ENCODE measurements at regions not wholly inside any gene's neighbourhood (a gene's known extent, or its start where the extent isn't known, plus 50 kb on each side); places are given as distances from the start of the nearest gene placed in this dataset.

GRCh38 chr3:177820683-177821316 is 623.5 kb upstream of the TBL1XR1 start:
- H3K4me2 ChIP-seq (ENCODE audit: low read length) = no peak overlapping the region
- H2BK12ac ChIP-seq (ENCODE audit: low read length) = no peak overlapping the region
- no peak overlapping the region for H3K14ac ChIP-seq (ENCODE audit: low read length)
- no peak overlapping the region for H2BK120ac ChIP-seq (ENCODE audit: insufficient read depth, low read length, poor library complexity)
- no peaks in the 10 kb centered on the region for H3K9me3 ChIP-seq (ENCODE audit: insufficient read depth, low read depth, low read length)
- no peak overlapping the region for H4K12ac ChIP-seq (ENCODE audit: low read depth, low read length)
- no CpG with 5 or more reads among the region's 2 CpGs for WGBS (ENCODE audit: extremely low coverage, insufficient coverage, insufficient read length)
- no peak overlapping the region for H4K8ac ChIP-seq (ENCODE audit: low read depth, low read length)
- H3K4ac ChIP-seq (ENCODE audit: low read depth, low read length) = no peak overlapping the region
- no peaks in the 10 kb centered on the region for H3K79me2 ChIP-seq (ENCODE audit: control insufficient read depth, insufficient read depth, low read length, poor library complexity)
- H2BK5ac ChIP-seq (ENCODE audit: low read depth, low read length, poor library complexity) = no peak overlapping the region
- H3K27ac ChIP-seq (ENCODE audit: low read depth, low read length) = no peak overlapping the region
- peaks cover 5% of the 10 kb centered on the region for H3K79me1 ChIP-seq (ENCODE audit: low read length)
- no peak overlapping the region for H3K18ac ChIP-seq (ENCODE audit: low read length)
- H3K23ac ChIP-seq (ENCODE audit: low read length) = no peak overlapping the region
- H3K9ac ChIP-seq (ENCODE audit: low read length) = no peak overlapping the region
- no peaks in the 10 kb centered on the region for H3K27me3 ChIP-seq (ENCODE audit: insufficient read depth, low read length)
- H4K91ac ChIP-seq (ENCODE audit: low read depth, low read length) = no peak overlapping the region
- DNase-seq = peak in 1 of 2 donors; percentile 17
- no peak overlapping the region for H2AFZ ChIP-seq (ENCODE audit: insufficient read depth, low read length, poor library complexity)
- H3K4me1 ChIP-seq (ENCODE audit: control insufficient read depth in 1 of 2, insufficient read depth in 2 of 2, low read length in 2 of 2) = peaks cover 6 to 18% of the 10 kb centered on the region in 2 experiments
- H3K4me3 ChIP-seq (ENCODE audit: low read depth, low read length) = no peak overlapping the region
- H2AK5ac ChIP-seq (ENCODE audit: low read length) = no peak overlapping the region
- no peaks in the 10 kb centered on the region for H3K36me3 ChIP-seq (ENCODE audit: control insufficient read depth in 1 of 2, insufficient read depth in 2 of 2, low read length in 2 of 2)

GRCh38 chr3:177822681-177823096 is 625.4 kb upstream of the TBL1XR1 start:
- H3K18ac ChIP-seq (ENCODE audit: low read length) = no peak overlapping the region
- H3K36me3 ChIP-seq (ENCODE audit: control insufficient read depth in 1 of 2, insufficient read depth in 2 of 2, low read length in 2 of 2) = no peaks in the 10 kb centered on the region

GRCh38 chr3:177823701-177824189 is 626.5 kb upstream of the TBL1XR1 start:
- WGBS (ENCODE audit: extremely low coverage, insufficient coverage, insufficient read length) = no CpG with 5 or more reads among the region's 9 CpGs

More at GRCh38 chr3:177822681-177823096, 625.4 kb upstream of the TBL1XR1 start:
- H3K79me1 ChIP-seq (ENCODE audit: low read length) = peaks cover 4% of the 10 kb centered on the region
- H2BK120ac ChIP-seq (ENCODE audit: insufficient read depth, low read length, poor library complexity) = no peak overlapping the region
- no peak overlapping the region for H4K12ac ChIP-seq (ENCODE audit: low read depth, low read length)
- DNase-seq = no peak
- no peak overlapping the region for H3K9ac ChIP-seq (ENCODE audit: low read length)
- H2BK12ac ChIP-seq (ENCODE audit: low read length) = no peak overlapping the region
- H2AK5ac ChIP-seq (ENCODE audit: low read length) = no peak overlapping the region
- no peak overlapping the region for H4K8ac ChIP-seq (ENCODE audit: low read depth, low read length)
- H3K4me1 ChIP-seq (ENCODE audit: control insufficient read depth in 1 of 2, insufficient read depth in 2 of 2, low read length in 2 of 2) = peaks cover 6 to 15% of the 10 kb centered on the region in 2 experiments
- no peak overlapping the region for H3K4me3 ChIP-seq (ENCODE audit: low read depth, low read length)
- no peaks in the 10 kb centered on the region for H3K27me3 ChIP-seq (ENCODE audit: insufficient read depth, low read length)
- no peak overlapping the region for H4K91ac ChIP-seq (ENCODE audit: low read depth, low read length)
- H2BK5ac ChIP-seq (ENCODE audit: low read depth, low read length, poor library complexity) = no peak overlapping the region
- no peak overlapping the region for H3K14ac ChIP-seq (ENCODE audit: low read length)
- H3K4ac ChIP-seq (ENCODE audit: low read depth, low read length) = no peak overlapping the region
- no peak overlapping the region for H3K23ac ChIP-seq (ENCODE audit: low read length)
- no peak overlapping the region for H3K4me2 ChIP-seq (ENCODE audit: low read length)
- peaks cover 3% of the 10 kb centered on the region for H3K9me3 ChIP-seq (ENCODE audit: insufficient read depth, low read depth, low read length)
- H3K79me2 ChIP-seq (ENCODE audit: control insufficient read depth, insufficient read depth, low read length, poor library complexity) = no peaks in the 10 kb centered on the region
- WGBS (ENCODE audit: extremely low coverage, insufficient coverage, insufficient read length) = no CpG with 5 or more reads among the region's 2 CpGs
- H2AFZ ChIP-seq (ENCODE audit: insufficient read depth, low read length, poor library complexity) = no peak overlapping the region
- no peak overlapping the region for H3K27ac ChIP-seq (ENCODE audit: low read depth, low read length)

GRCh38 chr3:177824190-177824786 is 627.0 kb upstream of the TBL1XR1 start:
- no CpG with 5 or more reads among the region's 4 CpGs for WGBS (ENCODE audit: extremely low coverage, insufficient coverage, insufficient read length)
- no peak overlapping the region for H2BK120ac ChIP-seq (ENCODE audit: insufficient read depth, low read length, poor library complexity)
- H3K79me2 ChIP-seq (ENCODE audit: control insufficient read depth, insufficient read depth, low read length, poor library complexity) = no peaks in the 10 kb centered on the region

More at GRCh38 chr3:177823701-177824189, 626.5 kb upstream of the TBL1XR1 start:
- no peaks in the 10 kb centered on the region for H3K36me3 ChIP-seq (ENCODE audit: control insufficient read depth in 1 of 2, insufficient read depth in 2 of 2, low read length in 2 of 2)
- peaks cover 3% of the 10 kb centered on the region for H3K9me3 ChIP-seq (ENCODE audit: insufficient read depth, low read depth, low read length)
- no peak overlapping the region for H3K18ac ChIP-seq (ENCODE audit: low read length)
- peak overlapping the region; percentile 30 for H2BK5ac ChIP-seq (ENCODE audit: low read depth, low read length, poor library complexity)
- H3K79me2 ChIP-seq (ENCODE audit: control insufficient read depth, insufficient read depth, low read length, poor library complexity) = no peaks in the 10 kb centered on the region
- H3K4ac ChIP-seq (ENCODE audit: low read depth, low read length) = no peak overlapping the region
- peak overlapping the region; percentile 31 for H3K27ac ChIP-seq (ENCODE audit: low read depth, low read length)
- H3K27me3 ChIP-seq (ENCODE audit: insufficient read depth, low read length) = no peaks in the 10 kb centered on the region
- H3K4me2 ChIP-seq (ENCODE audit: low read length) = no peak overlapping the region
- no peak overlapping the region for H2AFZ ChIP-seq (ENCODE audit: insufficient read depth, low read length, poor library complexity)
- H3K4me3 ChIP-seq (ENCODE audit: low read depth, low read length) = no peak overlapping the region
- H3K14ac ChIP-seq (ENCODE audit: low read length) = no peak overlapping the region
- H3K79me1 ChIP-seq (ENCODE audit: low read length) = peaks cover 4% of the 10 kb centered on the region
- DNase-seq = peak; percentile 43 to 69
- no peak overlapping the region for H4K8ac ChIP-seq (ENCODE audit: low read depth, low read length)
- H2BK120ac ChIP-seq (ENCODE audit: insufficient read depth, low read length, poor library complexity) = no peak overlapping the region
- H2AK5ac ChIP-seq (ENCODE audit: low read length) = peak overlapping the region; percentile 59
- H3K23ac ChIP-seq (ENCODE audit: low read length) = no peak overlapping the region
- H3K4me1 ChIP-seq (ENCODE audit: control insufficient read depth in 1 of 2, insufficient read depth in 2 of 2, low read length in 2 of 2) = peaks cover 6 to 17% of the 10 kb centered on the region in 2 experiments
- no peak overlapping the region for H2BK12ac ChIP-seq (ENCODE audit: low read length)
- H4K91ac ChIP-seq (ENCODE audit: low read depth, low read length) = no peak overlapping the region
- H4K12ac ChIP-seq (ENCODE audit: low read depth, low read length) = no peak overlapping the region
- H3K9ac ChIP-seq (ENCODE audit: low read length) = no peak overlapping the region

More at GRCh38 chr3:177824190-177824786, 627.0 kb upstream of the TBL1XR1 start:
- peaks cover 6 to 17% of the 10 kb centered on the region in 2 experiments for H3K4me1 ChIP-seq (ENCODE audit: control insufficient read depth in 1 of 2, insufficient read depth in 2 of 2, low read length in 2 of 2)
- H3K18ac ChIP-seq (ENCODE audit: low read length) = no peak overlapping the region
- no peak overlapping the region for H2BK5ac ChIP-seq (ENCODE audit: low read depth, low read length, poor library complexity)
- H4K12ac ChIP-seq (ENCODE audit: low read depth, low read length) = no peak overlapping the region
- no peaks in the 10 kb centered on the region for H3K36me3 ChIP-seq (ENCODE audit: control insufficient read depth in 1 of 2, insufficient read depth in 2 of 2, low read length in 2 of 2)
- no peak overlapping the region for H2BK12ac ChIP-seq (ENCODE audit: low read length)
- no peak overlapping the region for H2AK5ac ChIP-seq (ENCODE audit: low read length)
- no peak overlapping the region for H3K4me2 ChIP-seq (ENCODE audit: low read length)
- H3K79me1 ChIP-seq (ENCODE audit: low read length) = peaks cover 4% of the 10 kb centered on the region
- H3K14ac ChIP-seq (ENCODE audit: low read length) = no peak overlapping the region
- H3K27me3 ChIP-seq (ENCODE audit: insufficient read depth, low read length) = no peaks in the 10 kb centered on the region
- H3K9ac ChIP-seq (ENCODE audit: low read length) = no peak overlapping the region
- H3K27ac ChIP-seq (ENCODE audit: low read depth, low read length) = peak overlapping the region; percentile 31
- H3K4ac ChIP-seq (ENCODE audit: low read depth, low read length) = no peak overlapping the region
- H2AFZ ChIP-seq (ENCODE audit: insufficient read depth, low read length, poor library complexity) = no peak overlapping the region
- peak; percentile 62 to 87 for DNase-seq
- peaks cover 3% of the 10 kb centered on the region for H3K9me3 ChIP-seq (ENCODE audit: insufficient read depth, low read depth, low read length)
- no peak overlapping the region for H4K8ac ChIP-seq (ENCODE audit: low read depth, low read length)
- H3K23ac ChIP-seq (ENCODE audit: low read length) = no peak overlapping the region
- no peak overlapping the region for H3K4me3 ChIP-seq (ENCODE audit: low read depth, low read length)
- H4K91ac ChIP-seq (ENCODE audit: low read depth, low read length) = no peak overlapping the region

Data from trophoblast cell (in vitro differentiated cells and primary cell).